GM21515 (cell line): ENCODE measurements at regions not wholly inside any gene's neighbourhood (a gene's known extent, or its start where the extent isn't known, plus 50 kb on each side); places are given as distances from the start of the nearest gene placed in this dataset.

Source experiments
- ATAC-seq: cut with Tn5 transposase; IDR thresholded peaks from one replicate; pipeline ENCODE4 v1.9.1; 2021; ENCODE audit not compliant: unreplicated experiment

DNA sequence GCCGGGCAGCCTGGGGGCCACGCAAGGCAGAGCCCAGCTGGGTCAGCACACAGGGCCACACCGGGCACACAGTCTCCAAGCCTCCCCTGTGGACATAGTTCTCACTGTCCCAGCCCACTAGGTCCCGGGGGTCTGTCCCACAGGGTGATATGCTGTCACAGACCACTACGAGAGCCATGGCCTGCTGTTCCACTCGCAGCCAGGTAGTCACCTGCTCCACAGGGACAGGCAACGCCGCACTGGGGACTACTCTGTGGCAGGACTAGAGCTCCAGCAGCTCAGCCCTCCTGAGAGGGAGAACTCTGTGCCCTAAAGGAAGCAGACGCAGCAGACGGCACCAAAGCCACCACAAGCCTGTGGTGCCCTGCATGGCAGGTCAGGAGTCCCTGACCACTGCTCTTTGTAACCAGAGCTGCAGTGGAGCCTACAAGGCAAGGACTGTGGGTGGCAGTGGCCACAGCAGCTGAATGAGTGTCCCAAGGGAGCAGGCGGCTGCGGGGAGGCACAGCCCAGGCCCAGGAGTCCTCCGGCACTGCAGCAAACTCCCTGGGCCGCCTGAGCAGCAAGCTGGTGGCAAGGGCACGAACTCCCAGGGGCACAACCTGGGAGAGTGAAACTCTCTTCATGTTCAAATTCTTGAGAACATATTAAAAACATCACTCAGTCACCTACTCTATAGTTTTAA is 171.2 kb upstream of the GRK3 start:
- no peak for ATAC-seq

DNA sequence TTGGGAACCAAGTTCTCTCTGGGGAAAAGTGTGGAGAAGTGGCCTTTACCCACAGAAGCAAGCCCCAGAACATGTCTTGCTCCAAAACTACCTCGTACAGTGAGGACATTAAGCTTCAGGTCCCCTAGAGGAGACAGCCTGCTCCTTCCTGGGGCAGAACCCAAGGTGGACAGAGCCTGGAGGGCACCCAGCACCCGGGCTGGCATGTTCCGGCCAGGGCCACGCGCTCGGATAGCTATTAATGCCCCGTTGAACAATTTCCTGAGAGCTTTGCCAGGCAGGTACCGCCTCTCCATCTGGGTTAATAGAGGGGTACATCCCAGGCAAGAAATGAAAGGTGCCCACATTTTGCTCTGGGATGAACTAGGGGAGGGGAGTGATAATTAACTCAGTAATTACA is 169.0 kb upstream of the GRK3 start:
- no peak for ATAC-seq

DNA sequence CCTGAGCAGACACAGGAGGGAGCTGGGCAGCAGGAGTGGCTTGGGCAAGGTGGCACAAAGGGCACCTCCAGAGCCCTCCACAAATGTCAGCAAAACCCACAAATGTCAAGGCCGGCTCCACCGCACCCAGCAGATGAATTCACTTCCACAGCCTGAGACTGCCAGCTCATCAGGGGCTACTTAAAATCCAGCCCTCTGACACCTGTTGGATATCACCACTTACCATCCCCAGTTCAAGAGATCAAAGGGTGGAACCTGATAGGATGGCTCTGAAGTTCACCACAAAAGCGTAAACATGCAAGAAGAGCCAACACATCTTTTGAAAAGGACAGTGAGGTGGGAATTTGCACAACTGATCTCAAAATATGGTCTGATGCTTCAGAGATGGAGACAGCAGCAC is 168.6 kb upstream of the GRK3 start:
- ATAC-seq, result no peak

DNA sequence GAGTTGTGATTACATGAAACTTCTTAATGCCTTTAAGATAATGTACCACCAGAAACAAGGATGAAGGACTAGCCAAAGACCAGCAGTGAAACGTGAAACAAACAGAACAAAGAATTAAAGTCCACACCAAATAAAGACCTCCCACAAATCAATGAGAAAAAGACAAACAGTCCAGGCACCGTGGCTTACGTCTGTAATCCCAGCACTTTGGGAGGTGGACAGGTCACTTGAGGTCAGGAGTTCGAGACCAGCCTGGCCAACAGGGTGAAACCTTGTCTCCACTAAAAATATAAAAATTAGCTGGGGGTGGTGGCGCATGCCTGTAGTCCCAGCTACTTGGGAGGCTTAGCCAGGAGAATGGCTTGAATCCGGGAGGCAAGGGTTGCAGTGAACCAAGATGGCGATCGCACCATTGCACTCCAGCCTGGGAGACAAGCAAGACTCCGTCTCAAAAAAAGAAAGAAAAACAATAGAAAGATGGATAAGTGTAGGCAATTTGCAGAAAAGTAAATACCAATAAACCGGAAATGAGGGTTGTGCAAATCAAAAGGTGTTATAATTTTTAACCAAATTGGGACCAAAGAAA is 167.8 kb upstream of the GRK3 start:
- no peak for ATAC-seq

DNA sequence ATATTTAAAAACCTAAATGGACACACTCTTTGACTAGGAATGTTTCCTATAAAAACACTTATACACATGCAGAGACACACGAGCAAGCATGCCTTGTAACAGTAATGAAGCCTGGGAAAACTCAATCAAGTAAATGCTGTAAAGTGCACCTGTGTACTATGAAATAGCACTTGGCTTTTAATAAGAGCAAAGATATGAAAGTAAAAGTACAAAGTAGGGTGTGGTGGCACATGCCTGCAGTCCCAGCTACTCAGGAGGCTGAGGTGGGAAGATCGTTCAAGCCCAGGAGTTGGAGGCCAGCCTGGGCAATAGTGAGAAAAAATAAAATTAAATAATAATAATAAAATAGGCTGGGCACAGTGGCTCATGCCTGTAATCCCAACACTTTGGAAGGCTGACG is 166.9 kb upstream of the GRK3 start:
- no peak for ATAC-seq

DNA sequence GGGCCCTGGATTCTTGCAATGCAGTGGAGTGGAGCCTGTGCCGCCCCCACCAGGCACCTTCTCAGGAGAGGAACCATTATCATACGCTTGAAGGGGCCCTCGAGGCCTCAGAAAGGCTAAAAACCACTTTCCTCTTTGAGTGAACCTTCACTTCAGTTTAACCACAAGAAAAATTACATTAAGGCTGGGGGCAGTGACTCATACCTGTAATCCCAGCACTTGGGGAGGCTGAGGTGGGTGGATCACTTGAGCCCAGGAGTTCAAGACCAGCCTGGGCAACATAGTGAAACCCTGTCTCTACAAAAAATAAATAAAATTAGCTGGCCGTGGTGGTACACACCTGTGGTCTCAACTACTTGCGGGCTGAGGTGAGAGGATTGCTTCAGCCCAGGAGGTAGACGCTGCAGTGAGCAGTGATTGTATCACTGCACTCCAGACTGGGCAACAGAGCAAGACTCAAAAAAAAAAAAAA is 165.8 kb upstream of the GRK3 start:
- ATAC-seq, result peak; percentile 67

DNA sequence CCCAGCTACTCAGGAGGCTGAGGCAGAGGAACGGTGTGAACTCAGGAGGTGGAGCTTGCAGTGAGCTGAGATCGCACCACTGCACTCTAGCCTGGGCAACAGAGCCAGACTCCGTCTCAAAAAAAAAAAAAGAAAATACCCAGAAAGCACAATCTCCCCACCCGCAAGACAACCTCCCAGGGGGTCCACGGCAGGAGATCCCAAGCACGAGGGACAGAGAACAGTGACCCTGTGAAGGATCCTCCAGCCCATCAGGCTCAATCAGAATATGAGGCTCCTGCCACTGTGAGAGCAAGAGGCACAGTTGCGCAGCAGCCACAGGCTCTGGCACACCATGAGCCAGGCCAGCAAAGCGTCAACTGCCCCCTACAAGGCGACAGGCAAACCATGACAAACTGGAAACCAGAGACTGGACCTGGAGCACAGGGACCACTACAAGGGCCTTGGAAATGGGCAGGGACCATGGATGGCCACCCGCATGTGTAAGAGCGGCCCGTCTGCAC is 164.8 kb upstream of the GRK3 start:
- no peak for ATAC-seq

DNA sequence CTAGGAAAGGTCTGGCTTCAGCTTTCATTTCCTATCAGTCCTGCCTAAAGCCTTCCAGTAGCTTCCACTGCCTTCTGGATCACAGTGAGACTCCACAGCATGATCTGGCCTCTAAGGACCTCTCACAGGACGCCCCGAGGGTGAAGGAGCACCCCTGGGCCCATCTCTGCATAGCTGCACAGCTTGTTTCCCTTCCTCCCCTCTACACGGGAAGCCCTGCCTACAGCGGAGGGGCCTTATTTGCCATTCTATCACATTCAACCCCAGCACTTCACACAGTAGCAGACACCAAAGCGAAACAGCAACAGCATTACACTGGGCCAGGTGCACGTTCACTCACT is 162.3 kb upstream of the GRK3 start:
- ATAC-seq, result no peak

DNA sequence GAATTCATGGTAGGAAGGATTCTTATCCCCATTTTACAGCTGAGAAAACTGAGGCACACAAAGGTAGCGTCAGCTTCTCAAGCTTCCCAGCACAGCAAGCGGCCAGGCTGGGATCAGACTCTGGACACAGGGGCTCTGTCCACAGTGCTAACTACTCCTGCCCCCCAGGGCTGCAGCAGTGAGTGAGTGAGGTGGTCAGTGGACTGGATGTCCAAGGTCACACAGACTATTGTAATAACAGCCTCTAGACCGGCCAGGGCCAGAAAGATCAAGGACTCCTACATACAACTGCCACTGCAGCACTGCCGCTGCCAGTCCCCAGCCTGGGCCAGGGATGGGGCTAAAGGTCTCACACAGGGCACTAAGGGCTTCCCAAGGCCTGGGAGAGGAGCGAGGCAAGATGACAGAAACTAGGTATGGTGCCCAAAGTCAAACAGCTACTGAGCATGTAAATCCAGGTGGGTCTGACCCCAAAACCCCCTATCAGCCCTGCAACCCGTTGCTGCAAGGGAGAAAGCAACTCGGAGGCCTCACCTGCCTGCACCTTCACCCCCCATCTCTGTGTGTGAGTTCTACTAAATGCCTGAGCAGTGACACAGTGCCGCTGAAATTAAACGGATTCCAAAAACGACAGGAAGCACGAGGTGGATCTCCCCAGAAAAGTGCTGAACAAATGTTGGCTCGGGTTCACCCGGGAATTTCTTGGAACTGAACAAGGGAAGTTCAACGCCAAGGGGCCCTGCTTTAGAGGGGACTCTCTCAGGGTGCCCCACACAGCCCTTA is 161.8 kb upstream of the GRK3 start:
- ATAC-seq, result no peak

DNA sequence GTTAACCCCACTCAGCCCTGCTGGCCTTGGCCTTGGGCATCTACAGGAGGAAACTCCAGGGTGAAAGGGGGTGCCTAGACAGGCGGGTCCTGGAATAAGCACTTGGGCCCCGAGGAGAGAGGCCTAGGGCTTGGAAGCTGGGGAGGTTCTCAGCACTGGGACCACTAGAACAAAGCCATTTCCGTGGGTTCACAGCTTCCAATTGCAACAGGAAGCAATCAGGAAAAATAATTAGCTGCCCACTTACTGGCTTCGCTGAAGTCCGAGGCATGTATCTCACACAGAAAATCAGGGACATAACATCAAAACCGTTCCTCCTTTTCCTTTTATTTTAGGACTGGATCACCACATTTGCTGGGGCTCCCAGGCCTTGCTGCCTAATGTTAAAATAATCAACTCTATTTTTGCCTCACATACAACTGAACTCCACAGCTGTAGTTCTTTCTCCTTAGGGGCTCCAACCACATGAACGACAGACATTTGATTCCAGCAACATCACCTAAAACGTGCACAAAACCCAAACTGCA is 161.1 kb upstream of the GRK3 start:
- ATAC-seq, result no peak

DNA sequence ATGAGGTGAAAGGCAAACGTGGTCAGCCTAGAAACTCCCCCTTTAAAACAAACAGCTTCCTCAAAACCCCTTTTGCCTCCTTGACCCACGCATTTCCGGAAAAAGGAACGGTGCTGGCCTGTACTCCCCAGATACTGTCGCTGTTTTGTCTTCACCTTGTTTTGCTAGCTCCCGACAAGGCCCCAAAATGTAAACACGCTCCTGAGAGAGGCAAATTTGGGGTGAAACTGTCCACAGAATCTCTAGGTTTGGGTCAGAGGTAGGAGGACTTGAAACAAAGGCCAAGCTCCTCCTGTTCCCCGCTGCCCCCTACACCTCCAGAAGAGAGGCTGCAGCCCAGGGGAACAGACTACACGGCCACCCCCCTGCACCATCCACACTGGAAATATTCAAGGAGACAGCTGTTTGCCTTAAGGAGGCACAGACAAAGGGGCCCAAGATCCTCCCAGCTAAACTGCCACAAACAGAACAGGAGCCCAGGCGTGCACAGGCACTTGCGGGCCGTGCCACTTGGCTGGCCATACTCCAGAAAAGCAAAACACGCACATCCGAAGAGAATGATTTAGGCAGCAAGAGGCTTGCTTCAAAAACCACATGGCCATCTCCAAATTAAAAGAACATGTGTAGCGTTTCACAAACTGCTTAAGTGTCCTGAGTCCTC is 160.5 kb upstream of the GRK3 start:
- no peak for ATAC-seq

DNA sequence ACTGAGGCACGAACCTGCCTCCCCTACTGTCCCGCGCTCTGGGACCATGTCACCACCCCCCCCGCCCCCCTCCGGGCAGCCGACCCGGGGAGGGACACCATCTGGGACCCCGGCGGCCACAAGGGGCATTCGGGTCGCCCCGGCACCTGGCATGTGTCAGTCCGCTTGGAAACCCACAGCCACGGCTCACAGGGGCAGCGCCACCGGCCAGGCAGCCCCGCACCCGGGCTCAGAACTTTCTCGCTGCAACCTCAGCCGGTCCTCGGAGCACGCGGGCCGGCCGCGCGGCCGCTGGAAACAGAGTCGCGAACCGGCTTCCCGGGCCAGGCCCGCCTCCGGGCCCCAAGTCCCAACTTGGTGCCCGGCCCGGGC is 159.9 kb upstream of the GRK3 start:
- ATAC-seq, result peak; percentile 14

DNA sequence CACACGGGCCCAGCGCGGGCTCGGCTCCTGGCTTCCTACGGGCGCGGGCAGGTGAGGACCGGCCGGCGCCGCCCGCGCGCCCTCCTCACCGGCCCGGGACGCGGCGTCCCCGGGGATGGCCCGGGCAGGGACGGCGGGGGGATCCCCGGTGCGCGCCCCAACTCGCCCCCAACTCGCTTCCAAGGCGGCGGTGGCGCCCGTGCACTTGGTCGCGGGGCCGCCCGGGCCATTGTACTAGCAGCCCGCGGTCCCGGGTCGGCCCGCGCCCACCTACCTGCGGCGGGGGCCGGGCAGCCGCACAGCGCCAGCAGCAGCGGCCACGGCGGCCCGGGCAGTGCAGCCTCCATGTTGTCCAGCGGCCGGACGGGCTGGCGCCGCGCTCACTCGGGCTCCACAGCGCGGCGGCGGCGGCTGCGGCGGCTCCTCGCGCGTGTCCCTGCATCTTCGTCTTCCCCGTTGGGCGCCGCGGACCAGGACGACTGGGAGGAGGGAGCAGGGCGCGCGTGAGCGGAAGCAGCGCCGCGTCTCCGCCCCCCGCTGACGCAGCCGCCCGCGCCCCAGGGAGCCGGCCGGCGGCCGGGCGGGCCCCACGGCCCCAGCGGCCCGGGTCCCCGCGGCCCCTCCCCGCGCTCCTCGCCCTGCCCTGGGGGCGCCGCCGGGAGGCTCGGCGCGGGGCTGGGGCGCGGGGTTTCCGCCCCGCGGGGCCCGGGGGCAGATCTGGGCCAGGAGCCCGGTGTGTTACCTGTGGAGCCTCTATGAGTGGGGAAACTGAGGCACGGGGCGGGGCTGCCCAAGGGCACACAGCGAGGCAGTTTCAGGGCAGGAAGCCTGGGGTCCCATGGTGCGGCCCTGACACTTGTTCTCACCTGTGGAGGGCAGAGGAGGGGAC is 159.3 kb upstream of the GRK3 start:
- ATAC-seq, result peak; percentile 61

DNA sequence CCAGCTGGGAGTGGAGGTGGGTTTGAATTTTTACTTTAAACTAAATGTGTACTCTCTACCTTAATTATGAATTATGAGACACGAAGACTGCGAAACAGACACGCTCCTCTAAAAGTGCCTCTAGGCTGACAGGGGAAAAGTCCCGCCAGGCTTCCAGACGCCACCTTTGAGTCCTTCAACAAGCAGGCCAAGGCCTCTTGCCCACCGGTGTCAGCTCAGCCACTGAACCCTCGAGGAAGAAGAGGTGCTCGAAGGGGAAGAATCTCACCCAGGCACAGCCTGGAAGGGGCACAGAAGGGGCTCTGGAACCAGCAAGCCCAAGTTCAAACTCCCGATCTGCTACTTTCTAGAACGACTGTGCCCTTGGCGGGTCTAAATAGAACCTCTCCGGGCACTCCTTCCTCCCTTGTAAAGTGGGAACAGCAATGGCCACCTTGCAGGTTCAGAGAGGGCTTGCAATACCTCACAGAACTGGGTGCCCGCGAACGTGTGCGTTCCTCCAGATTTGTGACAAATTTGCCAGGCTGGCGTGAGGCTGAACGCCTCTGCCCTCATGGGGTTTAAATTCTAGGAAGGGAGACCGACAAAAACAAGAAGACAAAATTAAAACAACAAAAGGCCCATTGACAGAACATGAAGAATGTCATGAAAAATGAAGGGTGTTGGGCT is 158.5 kb upstream of the GRK3 start:
- ATAC-seq, result no peak

DNA sequence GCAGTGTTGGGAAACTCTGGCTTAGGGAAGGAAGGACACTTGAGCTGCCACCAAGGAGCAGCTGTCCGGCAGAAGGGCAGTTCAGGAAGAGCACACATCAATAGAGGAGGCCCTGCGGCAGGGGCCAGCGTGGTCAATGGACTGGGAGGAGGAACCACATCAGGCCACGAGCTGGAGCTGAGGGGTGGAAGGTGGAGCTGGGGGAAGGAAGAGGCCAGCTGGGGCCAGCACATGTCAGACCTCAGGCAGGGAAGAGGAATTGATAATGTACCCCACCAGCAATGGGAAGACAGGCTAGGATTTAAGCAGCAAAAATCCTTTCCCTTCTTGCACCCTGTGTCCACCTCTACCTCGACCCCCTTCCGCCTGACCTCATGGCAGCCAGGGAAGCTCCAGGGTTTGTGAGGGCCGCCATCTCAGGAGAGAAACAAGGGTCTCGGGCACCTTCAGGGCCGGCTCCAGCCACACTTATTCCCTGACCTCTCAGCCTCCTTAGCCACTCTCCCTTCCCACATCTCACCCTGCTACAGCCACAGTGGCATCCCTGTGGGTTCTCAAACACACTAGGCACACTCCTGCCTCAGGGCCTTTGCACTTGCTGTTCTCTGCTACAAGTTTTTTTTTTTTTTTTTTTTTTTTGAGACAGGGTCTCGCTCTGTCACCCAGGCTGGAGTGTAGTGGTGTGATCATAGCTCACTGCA is 157.8 kb upstream of the GRK3 start:
- no peak for ATAC-seq

DNA sequence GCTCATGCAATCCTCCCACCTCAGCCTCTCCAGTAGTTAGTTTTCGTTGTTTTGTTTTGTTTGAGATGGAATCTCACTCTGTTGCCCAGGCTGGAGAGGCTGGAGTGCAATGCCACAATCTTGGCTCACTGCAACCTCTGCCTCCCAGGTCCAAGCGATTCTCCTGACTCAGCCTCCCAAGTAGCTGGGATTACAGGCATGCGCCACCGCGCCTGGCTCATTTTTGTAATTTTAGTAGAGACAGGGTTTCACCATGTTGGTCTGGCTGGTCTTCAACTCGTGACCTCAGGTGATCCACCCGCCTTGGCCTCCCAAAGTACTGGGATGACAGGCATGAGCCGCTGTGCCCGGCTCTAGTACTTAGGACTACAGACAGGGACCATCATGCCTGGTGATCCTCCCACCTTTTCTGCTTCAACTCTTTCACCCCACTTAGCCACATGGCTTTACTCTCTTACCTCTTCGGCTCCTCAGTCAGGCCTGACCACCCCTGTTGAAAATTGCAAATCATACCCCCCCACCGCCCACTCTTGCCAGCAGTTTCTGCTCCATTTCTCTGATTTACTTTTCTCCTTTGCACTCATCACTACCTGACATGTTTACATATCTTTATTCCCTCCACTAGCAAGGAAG is 157.1 kb upstream of the GRK3 start:
- ATAC-seq, result no peak

DNA sequence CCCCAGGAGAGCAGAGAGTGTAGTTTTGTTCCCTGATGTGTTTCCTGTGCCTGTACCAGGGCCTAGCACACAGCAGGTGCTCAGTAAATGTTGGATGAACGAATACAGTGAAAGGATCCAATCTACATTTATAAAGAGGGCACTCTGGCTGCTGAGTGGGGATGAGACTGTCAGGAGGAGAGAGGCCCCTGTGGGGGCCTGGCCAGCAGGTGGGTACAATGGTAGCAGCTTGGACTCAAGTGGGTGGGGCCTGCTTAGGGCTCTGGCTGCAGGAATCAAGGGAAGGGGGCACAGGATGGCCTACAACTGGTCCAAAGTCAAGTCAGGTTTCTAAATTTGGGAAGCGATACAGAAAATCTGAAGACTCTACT is 156.6 kb upstream of the GRK3 start:
- ATAC-seq, result no peak

DNA sequence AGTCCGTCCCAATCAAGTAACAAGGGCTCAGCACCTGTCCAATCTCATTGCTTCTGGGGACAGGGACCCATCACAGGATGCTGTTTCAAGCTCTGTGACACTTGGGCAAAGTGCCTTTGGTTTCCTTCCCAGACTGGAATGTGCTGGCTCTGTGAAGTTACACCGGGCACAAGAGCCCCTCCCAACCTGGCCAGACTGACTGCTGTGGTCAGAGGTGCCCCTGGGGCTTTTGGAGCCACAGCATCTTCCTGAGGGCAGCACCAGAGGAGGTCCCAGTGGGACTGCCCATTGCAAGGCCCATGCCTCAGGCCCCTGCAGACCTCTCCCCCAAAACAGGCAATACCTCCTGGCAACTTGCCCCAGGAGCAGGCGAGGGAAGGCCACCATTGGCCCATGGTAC is 155.2 kb upstream of the GRK3 start:
- no peak for ATAC-seq

DNA sequence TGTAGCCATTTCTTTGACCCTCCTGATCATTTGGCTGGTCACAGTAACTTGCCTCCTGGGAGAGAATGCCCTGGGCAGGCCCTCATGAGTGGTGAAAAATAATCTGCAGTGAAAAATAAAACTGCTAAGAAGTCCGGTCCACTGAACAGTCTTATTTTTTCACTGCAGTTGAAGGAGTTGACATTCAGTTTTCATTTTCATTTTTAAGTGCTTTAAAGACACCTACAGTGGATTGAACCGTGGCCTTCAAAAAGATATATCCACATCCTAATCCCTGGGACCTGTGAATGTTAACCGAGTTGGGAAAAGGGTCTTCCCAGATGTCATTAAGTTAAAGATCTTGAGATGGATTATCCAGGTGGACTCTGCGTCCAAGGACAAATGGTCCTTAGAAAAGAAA is 153.6 kb upstream of the GRK3 start:
- no peak for ATAC-seq
